ENCODE measurements at regions not wholly inside any gene's neighbourhood (a gene's known extent, or its start where the extent isn't known, plus 50 kb on each side); places are given as distances from the start of the nearest gene placed in this dataset.

DNA sequence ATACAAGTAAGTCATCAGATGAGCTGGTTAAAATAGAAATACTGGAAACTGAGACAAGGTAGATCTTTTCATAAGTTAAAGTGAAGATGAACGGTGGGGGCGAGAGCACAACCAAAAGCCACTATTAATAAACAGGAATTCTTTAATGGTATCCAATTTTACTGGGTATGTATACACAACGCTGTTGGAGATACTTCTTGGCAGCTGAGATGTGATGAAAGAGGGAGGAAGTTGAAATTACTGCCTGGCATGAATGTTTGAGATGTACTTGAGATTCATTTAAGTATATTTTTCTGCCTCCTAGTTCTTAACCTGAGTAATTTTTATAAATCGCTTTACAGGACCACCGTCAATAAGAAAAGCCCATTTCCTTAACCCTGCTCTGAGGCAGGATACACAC is 110.0 kb upstream of the ZRANB2 start:
- no peak for DNase-seq (ENCODE audit: low spot score)

DNA sequence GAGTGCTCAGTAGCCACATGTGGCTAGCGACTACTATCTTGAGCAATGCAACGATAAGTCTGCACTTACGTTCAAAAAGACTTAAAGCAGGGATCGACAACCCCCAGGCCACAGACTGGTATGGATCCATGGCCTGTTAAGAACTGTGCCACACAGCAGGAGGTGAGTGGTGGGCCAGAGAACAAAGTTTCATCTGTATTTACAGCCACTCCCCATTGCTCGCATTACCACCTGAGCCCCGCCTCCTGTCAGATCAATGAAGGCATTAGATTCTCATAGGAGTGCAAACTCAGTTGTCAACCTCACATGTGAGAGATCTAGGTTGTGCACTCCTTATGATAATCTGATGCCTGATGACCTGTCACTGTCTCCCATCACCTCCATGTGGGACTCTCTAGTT is 103.6 kb upstream of the ZRANB2 start:
- no peak for DNase-seq (ENCODE audit: low spot score)

DNA sequence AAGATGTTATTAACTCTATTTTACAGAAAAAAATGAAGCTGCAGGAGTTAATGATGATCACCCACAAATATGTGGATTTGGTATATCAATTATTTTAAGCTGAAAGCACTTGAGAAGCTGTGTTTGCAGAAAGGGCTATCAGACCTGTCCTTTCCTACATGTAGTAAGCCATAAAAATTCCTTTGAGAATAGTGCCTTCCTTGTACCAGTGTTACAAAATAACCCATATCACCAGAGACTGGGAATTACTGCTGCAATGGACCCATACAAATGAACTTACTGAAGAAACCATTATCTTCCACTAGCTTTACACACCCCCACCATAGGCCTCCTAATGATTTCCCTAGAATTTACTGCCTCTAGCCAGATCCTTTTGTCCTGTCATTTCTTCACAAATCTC is 99.2 kb upstream of the ZRANB2 start:
- DNase-seq (ENCODE audit: low spot score), result no peak

DNA sequence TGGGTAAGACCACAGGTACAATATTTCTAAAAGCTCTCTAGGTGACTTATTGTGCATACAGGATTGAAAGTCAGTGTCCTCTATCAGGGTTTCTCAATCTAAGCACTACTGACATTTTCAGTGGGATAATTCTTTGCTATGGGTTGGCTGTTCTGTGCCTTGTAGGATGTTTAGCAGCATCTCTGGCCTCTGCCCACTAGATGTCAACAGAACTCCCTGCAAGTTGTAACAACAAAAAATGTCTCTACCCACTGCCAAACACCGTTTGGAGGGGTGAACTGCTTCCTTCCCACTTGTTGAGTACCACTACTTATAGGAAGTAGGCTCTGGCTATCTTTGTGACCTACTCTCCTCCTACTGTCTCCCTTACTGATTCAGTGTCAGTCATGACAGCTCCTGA is 90.1 kb upstream of the ZRANB2 start:
- no peak for DNase-seq (ENCODE audit: low spot score)

DNA sequence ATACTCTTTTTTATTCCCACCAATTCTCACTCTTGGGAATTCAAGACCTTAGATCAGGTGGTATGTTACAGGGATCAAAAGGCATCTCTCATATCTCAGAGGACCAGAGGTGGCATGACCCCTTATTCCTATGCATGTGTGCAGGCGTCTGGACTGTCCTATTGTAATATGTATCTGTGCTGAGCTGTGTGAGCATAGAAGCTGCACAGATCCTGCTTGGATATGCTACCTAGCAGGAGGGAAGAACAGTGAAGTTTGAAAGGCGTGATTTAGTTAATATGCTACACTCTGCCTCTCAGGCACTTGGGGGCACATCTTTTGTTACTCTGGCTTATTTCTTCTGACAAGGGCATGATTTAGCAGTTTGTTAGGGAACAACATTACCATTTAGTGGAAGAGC is 86.7 kb upstream of the ZRANB2 start:
- no peak for DNase-seq (ENCODE audit: low spot score)

DNA sequence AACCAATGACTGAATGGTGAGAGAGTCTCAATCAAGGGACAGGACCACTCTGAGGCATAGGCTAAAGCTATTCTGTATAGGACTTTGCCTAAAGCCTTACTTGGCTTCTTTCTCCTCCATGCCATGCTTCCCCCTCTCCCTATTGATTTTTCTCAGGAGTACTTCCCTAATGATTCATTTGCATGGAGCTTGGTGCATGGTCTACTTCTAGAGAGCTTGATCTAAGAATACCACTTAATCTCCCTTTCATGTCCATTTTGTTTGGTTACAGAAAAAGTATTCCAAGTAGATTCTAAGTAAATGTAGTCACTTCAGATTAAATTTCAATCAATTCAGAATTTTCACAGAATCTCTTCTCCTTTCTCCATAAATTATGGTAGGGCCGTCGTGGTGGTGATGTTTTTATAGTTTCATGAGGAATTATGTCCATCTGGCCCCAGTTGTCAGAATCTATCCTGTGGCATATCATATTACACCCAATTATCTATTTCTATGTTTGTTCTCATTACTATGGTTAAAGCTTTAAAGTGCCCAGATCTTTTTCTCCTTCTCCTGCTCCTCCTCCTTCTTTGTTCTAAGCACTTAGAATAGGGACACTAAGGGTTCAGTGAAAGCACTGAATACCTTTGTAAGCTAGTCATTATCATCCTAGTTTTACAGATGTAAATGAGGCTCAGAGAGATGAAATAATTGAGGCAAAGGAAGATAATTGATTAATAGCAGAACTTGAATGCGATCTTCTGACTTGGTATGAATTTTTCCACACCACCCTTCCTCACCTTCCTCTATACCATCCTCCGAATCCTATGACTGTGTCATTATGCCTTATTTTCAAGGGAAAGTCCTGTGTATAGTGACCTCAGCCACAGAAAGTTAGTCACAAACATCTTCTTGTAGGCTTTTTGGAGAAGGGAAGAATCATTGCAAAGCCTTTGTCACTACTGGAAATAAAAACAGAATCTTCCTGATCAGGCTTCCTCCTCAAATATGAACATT is 85.6 kb upstream of the ZRANB2 start:
- no peak for DNase-seq (ENCODE audit: low spot score)

DNA sequence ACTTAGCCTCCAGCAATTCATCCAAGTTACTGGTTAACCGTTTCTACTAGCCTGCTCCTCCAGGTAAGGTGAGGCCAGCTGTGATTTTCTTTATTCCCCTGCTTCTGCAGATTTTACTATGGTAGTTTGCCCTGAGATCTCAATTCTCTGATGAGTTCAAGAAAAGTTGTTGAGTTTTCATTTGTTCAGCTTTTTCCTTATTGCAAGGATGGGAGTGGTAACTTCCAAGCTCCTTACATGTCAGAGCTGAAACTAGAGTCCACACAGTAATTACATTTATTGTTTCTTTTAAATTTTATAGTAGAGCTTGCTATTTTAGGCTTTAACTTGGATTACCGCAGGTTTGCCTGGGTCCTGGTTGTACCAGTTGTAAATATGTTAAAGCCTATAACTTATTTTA is 76.9 kb upstream of the ZRANB2 start:
- no peak for DNase-seq (ENCODE audit: low spot score)

DNA sequence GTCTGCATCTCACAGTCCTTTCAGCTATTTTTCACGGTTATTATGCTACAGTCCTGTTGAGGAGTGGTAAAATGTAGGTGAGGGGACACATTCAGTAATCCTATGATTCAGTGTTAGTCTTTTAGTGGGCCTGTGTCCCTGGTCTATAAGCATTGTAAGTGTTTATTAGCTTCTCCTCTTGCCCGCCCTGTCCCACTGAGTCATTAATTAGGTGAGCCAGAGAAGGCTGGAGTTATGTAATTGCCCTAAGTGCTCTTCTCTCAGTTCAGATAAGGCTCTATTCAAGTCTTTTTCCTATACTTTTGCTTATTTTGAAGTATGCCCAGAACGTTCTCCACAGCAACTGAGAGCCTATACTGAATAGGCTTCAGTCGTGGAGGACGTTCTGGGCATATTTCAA is 76.3 kb upstream of the ZRANB2 start:
- no peak for DNase-seq (ENCODE audit: low spot score)

DNA sequence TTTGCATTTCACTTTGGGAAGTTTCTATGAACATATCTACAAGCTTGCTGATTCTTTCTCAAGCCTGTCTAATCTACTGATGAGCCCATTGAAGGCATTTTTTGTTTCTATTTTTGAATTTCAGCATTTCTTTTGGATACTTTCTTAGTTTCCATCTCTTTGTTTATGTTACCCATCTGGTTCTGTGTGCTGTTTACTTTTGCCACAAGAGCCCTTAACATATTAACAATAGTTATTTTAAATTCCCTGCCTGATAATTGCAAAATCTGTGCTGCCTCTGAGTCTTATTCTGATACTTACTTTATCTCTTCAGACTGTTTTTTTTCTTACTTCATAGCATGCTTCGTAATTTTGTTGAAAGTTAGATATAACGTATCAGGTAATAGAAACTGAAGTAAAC is 75.8 kb upstream of the ZRANB2 start:
- DNase-seq (ENCODE audit: low spot score), result no peak

DNA sequence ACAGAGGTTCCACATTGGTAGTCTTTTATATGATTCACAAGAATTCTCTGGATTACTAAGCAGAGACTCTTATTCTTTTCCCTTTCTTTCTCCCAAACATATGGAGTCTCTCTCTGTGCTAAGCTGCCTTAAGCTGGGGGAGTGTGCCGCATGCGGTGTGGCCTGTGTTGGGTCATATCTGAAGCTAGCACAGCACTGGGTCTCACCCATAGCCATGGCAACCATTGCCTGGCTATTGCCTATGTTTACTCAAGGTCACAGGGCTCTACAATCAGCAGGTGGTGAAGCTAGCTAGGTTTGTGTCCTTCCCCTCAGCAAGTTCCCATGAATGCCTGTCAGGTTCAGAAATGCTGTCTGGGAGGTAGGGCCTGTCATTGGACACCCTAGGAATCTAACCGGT is 73.6 kb upstream of the ZRANB2 start:
- no peak for DNase-seq (ENCODE audit: low spot score)

DNA sequence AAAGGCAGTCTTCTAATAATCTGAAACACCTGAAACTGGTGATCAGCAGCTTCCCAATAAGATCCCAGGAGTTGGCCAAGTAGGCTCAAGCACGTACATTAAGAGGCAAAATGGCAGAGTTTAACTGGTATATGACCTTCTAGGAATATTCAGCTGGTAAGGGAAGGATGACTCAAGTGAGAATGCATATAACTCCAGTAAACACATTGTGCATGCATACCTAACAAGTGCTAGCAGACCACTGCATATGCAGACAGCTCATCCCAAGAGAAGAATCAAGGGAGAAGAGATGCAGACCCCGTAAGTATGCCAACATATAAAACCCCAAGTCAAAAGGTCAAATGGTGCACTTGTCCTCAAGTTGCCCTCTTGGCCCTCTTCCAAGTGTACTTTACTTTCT is 73.0 kb upstream of the ZRANB2 start:
- no peak for DNase-seq (ENCODE audit: low spot score)

DNA sequence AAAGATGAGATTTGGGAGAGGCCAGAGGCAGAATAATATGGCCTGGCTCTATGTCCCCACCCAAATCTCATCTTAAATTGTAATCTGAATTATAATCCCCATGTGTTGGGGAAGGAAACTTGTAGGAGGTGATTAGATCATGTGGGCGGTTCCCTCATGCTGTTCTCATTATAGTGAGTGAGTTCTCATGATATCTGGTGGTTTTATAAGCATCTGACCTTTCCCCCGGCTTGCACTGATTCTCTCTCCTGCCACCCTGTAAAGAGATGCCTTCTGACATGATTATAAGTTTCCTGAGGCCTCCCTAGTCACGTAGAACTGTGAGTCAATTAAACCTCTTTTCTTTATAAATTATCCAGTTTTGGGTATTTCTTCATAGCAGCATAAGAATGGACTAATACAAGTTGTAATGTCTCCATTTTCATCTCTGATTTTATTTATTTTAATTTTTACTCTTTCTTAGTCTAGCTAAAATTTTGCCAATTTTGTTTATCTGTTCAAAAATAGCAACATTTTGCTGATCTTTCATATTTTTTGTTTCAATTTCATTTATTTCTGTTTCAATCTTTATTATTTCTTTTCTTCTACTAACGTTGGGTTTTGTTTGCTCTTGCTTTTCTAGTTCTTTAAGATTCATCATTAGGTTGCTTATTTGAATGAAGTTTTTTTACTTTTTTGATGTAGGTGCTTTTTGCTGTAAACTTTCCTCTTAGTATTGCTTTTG is 67.0 kb upstream of the ZRANB2 start:
- no peak for DNase-seq (ENCODE audit: low spot score)

DNA sequence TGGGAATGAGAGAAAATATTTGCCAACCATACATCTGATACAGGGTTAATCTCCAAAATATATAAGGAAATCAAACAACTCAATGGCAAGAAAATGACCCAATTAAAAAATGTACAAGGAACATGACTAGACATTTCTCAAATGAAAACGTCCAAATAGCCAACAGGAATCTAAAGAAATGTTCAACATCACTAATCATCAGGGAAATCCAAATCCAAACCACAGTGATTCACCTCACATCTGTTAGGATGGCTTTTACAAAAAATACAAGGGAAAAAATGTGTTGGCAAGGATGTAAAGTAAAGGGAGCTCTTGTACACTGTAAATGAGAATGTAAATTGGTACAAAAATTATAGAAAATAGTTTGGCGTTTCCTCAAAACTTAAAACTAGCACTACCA is 54.7 kb upstream of the ZRANB2 start:
- DNase-seq (ENCODE audit: low spot score), result no peak

Measured in A172 (cell line).